Fibroblast of lung (primary cell): ENCODE measurements at regions not wholly inside any gene's neighbourhood (a gene's known extent, or its start where the extent isn't known, plus 50 kb on each side); places are given as distances from the start of the nearest gene placed in this dataset.

Experiments used
- CTCF ChIP-seq, 2 donors: IDR thresholded peaks in 1 of 2; conservative IDR thresholded peaks in 1 of 2; 1 replicate in 1 of 2; 2 replicates in 1 of 2; pipeline ENCODE4 v1.5.1; 2011 to 2012; ENCODE audit warnings: low read length in 2 of 2, control low read depth in 1 of 2, inconsistent platforms in 1 of 2, low read depth in 1 of 2, mild to moderate bottlenecking in 1 of 2
- EZH2 ChIP-seq: IDR thresholded peaks from 2 replicates; pipeline ENCODE4 v1.5.1; 2012; ENCODE audit warnings: low read length, control low read depth, mild to moderate bottlenecking; ENCODE audit errors: missing control alignments

GRCh38 chr11:15849257-15849656 lies 507.1 kb downstream of the SOX6 start:
- TF ChIP-seq CTCF (conservative IDR thresholded peaks at IDR 0.05 in 1 of 2, IDR thresholded peaks at IDR 0.05 in 1 of 2; ENCODE audit: low read depth in 1 of 2, low read length in 2 of 2) (no peak), EZH2 (no peak)
